Stimulated activated CD4-positive, alpha-beta T cell treated with anti-CD3 and anti-CD28 coated beads, Interleukin-12 subunit alpha, Interleukin-12 subunit beta, amount 100 ng/mL, for 4 hours (primary cell): ENCODE measurements at regions not wholly inside any gene's neighbourhood (a gene's known extent, or its start where the extent isn't known, plus 50 kb on each side); places are given as distances from the start of the nearest gene placed in this dataset.
"Not testable (repeated sequence)": the region's sequence is repeated elsewhere in the genome, so short reads cannot be mapped to it uniquely, and the experiment has no call there.

ENCODE experiments used
- DNase-seq: peaks from one replicate; pipeline ENCODE4 v3.0.0-alpha.2; 2020

DNA sequence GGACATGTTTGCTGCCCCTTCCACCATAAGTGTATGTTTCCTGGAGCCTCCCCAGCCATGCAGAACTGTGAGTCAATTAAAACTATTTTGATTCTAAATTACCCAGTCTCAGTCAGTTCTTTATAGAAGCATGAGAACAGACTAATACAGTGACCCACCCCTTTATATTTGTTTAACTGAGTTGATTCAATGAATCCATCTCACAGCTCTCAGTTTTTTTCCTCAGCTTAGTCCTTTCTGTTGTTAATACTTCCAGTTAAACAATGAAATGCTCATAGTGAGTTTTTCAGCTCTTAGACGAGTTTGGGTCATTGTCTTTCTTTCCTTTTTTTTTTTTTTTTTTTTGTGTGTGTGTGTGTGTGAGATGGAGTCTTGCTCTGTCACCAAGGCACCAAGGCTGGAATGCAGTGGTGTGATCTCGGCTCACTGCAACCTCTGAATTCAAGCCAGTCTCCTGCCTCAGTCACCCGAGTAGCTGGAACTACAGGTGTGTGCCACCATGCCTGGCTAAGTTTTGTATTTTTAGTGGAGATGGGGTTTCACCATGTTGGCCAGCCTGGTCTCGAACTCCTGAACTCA, 627.4 kb downstream of the SPATA31A7 start:
- not testable (repeated sequence) for DNase-seq

DNA sequence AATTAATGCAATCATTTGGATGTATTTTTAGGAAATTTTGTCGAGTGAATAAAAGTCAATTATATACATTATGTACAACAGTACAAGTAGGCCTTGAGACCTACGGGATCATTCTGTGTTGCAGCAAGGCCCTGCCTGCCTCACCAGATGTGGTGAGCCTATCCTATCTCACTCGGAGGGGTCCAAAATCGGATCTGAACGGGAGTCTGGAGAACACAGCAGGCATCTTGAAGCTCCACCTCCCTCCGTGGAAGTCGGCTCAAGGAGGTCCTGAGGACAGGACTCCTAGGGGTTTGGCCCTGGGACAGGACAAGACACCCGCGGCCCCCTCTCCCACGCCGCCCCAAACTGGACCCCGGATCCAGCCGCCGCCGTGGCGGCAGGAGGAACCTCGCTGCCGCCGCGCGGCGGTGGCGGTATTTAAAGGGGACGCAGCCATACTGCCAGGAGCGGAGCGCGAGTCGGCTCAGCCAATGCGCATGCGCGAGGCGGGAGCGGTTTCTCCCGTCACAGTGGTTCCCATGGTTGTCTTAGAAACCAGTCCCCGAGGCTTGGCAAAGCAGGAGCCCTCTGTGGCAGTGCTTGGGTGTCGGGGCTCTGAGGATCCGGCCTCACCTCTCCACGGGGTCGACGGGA, 663.9 kb downstream of the SPATA31A7 start:
- peak; percentile 79 for DNase-seq

DNA sequence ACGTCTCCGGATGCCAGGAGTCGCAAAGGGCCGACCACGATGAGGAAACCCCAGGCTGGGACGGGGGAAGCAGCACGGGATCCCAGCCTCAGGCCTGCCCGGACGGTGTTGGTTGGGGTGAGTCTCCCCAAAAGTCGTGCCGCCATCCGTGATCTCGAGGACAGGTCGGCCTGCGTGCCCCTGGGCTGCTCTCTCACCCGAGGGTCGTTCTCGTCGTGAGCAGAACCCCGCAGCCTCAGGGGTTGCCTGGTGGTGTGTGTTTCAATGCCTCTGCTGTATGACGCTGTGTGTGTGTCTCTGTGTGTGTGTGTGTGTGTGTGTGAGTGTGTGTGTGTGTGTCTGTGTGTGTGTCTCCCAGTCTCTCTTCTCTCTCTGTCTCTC, 664.4 kb downstream of the SPATA31A7 start:
- not testable (repeated sequence) for DNase-seq

DNA sequence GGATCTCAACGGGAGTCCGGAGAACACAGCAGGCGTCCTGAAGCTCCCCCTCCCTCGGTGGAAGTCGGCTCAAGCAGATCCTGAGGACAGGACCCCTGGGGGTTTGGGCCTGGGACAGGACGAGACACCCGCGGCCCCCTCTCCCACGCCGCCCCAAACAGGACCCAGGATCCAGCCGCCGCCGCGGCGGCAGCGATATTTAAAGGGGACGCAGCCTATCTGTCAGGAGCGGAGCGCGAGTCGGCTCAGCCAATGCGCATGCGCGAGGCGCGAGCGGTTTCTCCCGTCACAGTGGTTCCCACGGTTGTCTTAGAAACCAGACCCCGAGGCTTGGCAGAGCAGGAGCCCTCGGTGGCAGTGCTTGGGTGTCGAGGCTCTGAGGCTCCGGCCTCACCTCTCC, 666.4 kb downstream of the SPATA31A7 start:
- DNase-seq: not testable (repeated sequence)

DNA sequence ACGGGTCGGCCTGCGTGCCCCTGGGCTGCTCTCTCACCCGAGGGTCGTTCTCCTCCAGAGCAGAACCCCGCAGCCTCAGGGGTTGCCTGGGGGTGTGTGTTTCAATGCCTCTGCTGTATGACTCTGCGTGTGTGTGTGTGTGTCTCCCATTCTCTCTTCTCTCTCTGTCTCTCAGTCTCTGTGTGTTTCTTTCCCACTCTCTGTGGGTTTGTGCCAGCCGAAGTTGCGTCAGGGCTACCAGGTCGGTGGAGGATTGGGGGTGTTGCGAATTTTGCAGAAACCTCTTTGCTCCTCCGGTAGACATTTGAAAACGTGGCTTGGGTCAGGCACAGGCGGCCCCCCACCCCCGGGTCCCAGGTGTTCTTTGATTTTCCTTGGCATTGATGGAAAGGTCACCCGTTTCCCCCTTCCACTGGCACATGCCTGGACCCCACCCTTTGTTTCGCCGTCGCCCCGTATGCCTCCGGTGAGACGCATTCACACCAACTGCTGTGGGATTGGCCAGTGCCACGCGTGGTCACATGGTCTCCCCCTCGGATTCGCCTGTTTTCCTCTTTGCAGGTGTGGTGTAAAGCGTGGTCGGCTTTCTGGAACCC, 667.1 kb downstream of the SPATA31A7 start:
- not testable (repeated sequence) for DNase-seq

DNA sequence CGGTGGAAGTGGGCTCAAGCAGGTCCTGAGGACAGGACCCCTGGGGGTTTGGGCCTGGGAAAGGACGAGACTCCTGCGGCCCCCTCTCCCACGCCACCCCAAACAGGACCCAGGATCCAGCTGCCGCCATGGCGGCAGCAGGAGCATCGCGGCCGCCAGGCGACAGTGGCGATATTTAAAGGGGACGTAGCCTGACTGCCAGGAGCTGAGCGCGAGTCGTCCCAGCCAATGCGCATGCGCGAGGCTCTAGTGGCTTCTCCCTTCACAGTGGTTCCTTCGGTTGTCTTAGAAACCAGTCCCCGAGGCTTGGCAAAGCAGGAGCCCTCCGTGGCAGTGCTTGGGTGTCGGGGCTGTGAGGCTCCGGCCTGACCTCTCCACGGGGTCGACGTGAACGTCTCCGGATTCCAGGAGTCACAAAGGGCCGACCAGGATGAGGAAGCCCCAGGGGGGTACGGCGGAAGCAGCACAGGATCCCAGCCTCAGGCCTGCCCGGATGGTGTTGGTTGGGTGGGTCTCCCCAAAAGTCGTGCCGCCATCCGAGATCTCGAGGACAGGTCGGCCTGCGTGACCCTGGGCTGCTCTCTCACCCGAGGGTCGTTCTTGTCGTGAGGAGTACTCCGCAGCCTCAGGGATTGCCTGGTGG, 668.0 kb downstream of the SPATA31A7 start:
- DNase-seq: not testable (repeated sequence)

DNA sequence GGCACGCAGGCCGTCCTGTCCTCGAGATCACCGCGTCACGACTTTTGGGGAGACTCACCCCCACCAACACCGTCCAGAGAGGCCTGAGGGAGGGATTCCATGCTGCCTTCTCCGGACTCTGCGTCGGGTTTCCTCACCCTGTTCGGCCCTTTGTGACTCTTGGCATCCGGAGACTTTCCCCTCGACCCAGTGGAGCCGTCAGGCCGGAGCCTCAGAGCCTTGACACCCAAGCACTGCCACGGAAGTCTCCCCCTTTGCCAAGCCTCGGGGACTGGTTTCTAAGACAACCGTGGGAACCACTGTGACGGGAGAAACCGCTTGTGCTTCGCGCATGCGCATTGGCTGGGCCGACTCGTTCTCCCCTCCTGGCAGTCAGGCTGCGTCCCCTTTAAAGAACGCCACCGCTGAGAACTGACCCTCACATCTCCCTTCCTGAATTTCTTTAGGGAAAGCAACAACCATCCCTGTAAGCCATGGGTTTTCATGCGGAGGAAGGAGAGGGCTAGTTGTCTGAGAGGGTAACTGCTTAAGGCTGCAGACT, 672.7 kb downstream of the SPATA31A7 start:
- peak; percentile 45 for DNase-seq

DNA sequence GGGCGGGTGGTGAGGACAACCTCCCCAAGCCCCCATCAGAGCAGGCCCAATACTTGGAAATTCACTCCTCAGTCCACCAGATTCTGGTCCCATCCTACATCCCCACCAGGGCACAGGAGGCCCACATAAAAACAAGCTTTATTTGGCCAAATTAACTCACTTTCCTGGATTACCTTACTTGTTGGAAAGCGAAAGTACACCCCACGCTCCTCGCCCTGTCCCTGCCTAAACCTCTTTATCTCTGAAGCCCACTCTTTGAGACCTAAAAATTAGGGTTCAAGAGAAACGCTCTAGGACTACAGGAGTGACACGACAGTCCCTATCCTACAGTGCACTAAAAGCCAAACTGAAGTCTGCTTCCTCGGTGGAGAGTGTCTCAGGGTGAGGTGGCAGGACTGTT, 674.6 kb downstream of the SPATA31A7 start:
- not testable (repeated sequence) for DNase-seq

DNA sequence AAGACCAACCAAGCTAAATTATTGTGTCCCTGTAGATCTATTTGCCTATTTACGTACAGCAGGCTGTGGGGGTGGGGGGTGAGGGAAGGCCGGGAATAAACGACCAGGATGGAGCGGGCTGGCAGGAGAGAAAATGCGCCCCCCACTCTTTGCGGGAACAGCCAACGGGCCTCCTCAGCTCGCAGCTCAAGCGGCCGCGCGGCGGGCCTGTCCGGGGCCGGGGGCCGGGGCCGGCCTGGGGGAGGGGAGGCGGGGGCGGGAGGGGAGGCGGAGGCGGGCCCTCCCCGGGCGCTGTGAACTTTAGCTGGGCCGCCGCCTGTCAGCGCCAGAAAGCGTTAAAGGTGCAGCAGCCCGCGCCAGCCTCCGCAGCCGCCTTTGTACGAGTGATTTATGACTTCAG, 679.1 kb downstream of the SPATA31A7 start:
- DNase-seq: not testable (repeated sequence)

DNA sequence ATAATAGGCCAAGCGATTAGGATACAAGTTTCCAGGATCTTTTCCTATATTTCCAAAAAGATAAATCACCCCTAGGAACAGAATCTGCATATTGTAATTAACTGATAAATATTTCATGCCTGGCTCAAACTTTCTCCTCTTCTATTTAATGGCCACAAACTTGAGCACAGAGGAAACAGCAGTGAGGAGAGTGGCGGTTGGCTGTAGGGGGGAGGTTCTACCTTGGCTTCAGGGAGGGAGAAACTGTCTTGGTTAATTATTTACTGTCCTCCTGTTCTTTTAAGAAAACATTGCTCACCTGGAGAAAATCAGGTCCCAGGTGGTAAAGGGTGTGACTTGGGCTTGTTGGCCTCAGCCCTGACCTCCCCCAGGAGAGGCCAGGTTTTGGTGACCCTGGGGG, 682.5 kb downstream of the SPATA31A7 start:
- not testable (repeated sequence) for DNase-seq
